ACC112 (cell line): ENCODE measurements at regions not wholly inside any gene's neighbourhood (a gene's known extent, or its start where the extent isn't known, plus 50 kb on each side); places are given as distances from the start of the nearest gene placed in this dataset.

Experiments
- H2AFZ ChIP-seq: fragments of 200-600 bp; sonication (generic); one replicate; pipeline ENCODE4 v1.6.0; 2017; ENCODE audit warnings: antibody characterized with exemption, low read length; ENCODE audit not compliant: unreplicated experiment
- H3K27ac ChIP-seq: fragments of 200-600 bp; sonication (generic); 2 replicates; pipeline ENCODE4 v1.5.1; 2014; ENCODE audit warnings: low read depth, mild to moderate bottlenecking, antibody characterized with exemption, low read length, moderate library complexity
- H3K27me3 ChIP-seq: fragments of 200-600 bp; sonication (generic); 2 replicates; pipeline ENCODE4 v1.6.1; 2014; ENCODE audit warnings: mild to moderate bottlenecking, antibody characterized with exemption, low read length, moderate library complexity, mixed read lengths; ENCODE audit not compliant: insufficient read depth
- H3K36me3 ChIP-seq: fragments of 200-600 bp; sonication (generic); 2 replicates; pipeline ENCODE4 v1.6.1; 2016; ENCODE audit warnings: mild to moderate bottlenecking, antibody characterized with exemption, low read length, moderate library complexity, mixed read lengths; ENCODE audit not compliant: insufficient read depth
- H3K4me1 ChIP-seq: fragments of 200-600 bp; sonication (generic); one replicate; pipeline ENCODE4 v1.6.1; 2016; ENCODE audit warnings: low read length, mixed read lengths; ENCODE audit not compliant: insufficient read depth, unreplicated experiment, control insufficient read depth
- H3K4me3 ChIP-seq: fragments of 200-600 bp; sonication (generic); 2 replicates; pipeline ENCODE4 v1.5.1; 2014; ENCODE audit warnings: mild to moderate bottlenecking, low read depth, low read length
- H3K79me2 ChIP-seq: fragments of 200-600 bp; sonication (generic); one replicate; pipeline ENCODE4 v1.6.0; 2016; ENCODE audit warnings: low read length; ENCODE audit not compliant: control insufficient read depth, unreplicated experiment, insufficient read depth

- H3K79me2 ChIP-seq = no peaks in the 10 kb centered on the region
- no peaks in the 10 kb centered on the region for H3K4me1 ChIP-seq
- H3K27ac ChIP-seq = no peak overlapping the region
- no peak overlapping the region for H2AFZ ChIP-seq
- no peaks in the 10 kb centered on the region for H3K36me3 ChIP-seq
- no peak overlapping the region for H3K4me3 ChIP-seq
- no peaks in the 10 kb centered on the region for H3K27me3 ChIP-seq
These were observed 256.8 kb downstream of the RBM26 start for GRCh38 chr13:79149210-79149609.

GRCh38 chr13:79141082-79141481, 265.0 kb downstream of the RBM26 start:
- no peaks in the 10 kb centered on the region for H3K36me3 ChIP-seq
- H3K79me2 ChIP-seq = no peaks in the 10 kb centered on the region
- H3K4me1 ChIP-seq = no peaks in the 10 kb centered on the region
- no peak overlapping the region for H3K27ac ChIP-seq
- no peak overlapping the region for H3K4me3 ChIP-seq
- H3K27me3 ChIP-seq = no peaks in the 10 kb centered on the region
- H2AFZ ChIP-seq = no peak overlapping the region

- Histone ChIP-seq H3K36me3 (no peaks in the 10 kb centered on the region), H3K4me1 (no peaks in the 10 kb centered on the region), H3K79me2 (no peaks in the 10 kb centered on the region), H3K4me3 (no peak overlapping the region), H3K27me3 (no peaks in the 10 kb centered on the region), H2AFZ (no peak overlapping the region), H3K27ac (no peak overlapping the region)
These were observed 277.9 kb downstream of the RBM26 start for GRCh38 chr13:79128158-79128557.

GRCh38 chr13:79126706-79127105, 279.3 kb downstream of the RBM26 start:
- H3K4me3 ChIP-seq = no peak overlapping the region
- H3K27me3 ChIP-seq = no peaks in the 10 kb centered on the region
- no peak overlapping the region for H3K27ac ChIP-seq
- no peak overlapping the region for H2AFZ ChIP-seq
- no peaks in the 10 kb centered on the region for H3K36me3 ChIP-seq
- no peaks in the 10 kb centered on the region for H3K4me1 ChIP-seq
- no peaks in the 10 kb centered on the region for H3K79me2 ChIP-seq

GRCh38 chr13:79124183-79124582, 281.9 kb downstream of the RBM26 start:
- H3K27ac ChIP-seq = no peak overlapping the region
- no peaks in the 10 kb centered on the region for H3K79me2 ChIP-seq
- no peaks in the 10 kb centered on the region for H3K36me3 ChIP-seq
- no peaks in the 10 kb centered on the region for H3K27me3 ChIP-seq
- no peak overlapping the region for H2AFZ ChIP-seq
- no peaks in the 10 kb centered on the region for H3K4me1 ChIP-seq
- H3K4me3 ChIP-seq = no peak overlapping the region

- H3K36me3 ChIP-seq = no peaks in the 10 kb centered on the region
- no peaks in the 10 kb centered on the region for H3K27me3 ChIP-seq
- H3K79me2 ChIP-seq = no peaks in the 10 kb centered on the region
- H3K4me3 ChIP-seq = no peak overlapping the region
- H3K4me1 ChIP-seq = no peaks in the 10 kb centered on the region
- no peak overlapping the region for H2AFZ ChIP-seq
- H3K27ac ChIP-seq = no peak overlapping the region
These were observed 284.8 kb downstream of the RBM26 start for GRCh38 chr13:79121286-79121685.

GRCh38 chr13:79119578-79120107, 286.4 kb downstream of the RBM26 start:
- Histone ChIP-seq H3K27ac (no peak overlapping the region), H3K4me3 (no peak overlapping the region), H3K27me3 (no peaks in the 10 kb centered on the region), H3K4me1 (no peaks in the 10 kb centered on the region), H3K36me3 (no peaks in the 10 kb centered on the region), H2AFZ (no peak overlapping the region), H3K79me2 (no peaks in the 10 kb centered on the region)

GRCh38 chr13:79112016-79112415, 294.0 kb downstream of the RBM26 start:
- Histone ChIP-seq H3K36me3 (no peaks in the 10 kb centered on the region), H3K27me3 (no peaks in the 10 kb centered on the region), H3K4me1 (no peaks in the 10 kb centered on the region), H3K27ac (no peak overlapping the region), H3K4me3 (no peak overlapping the region), H2AFZ (no peak overlapping the region), H3K79me2 (no peaks in the 10 kb centered on the region)

GRCh38 chr13:79108914-79109643, 297.0 kb downstream of the RBM26 start:
- H3K4me3 ChIP-seq = no peak overlapping the region
- no peaks in the 10 kb centered on the region for H3K79me2 ChIP-seq
- no peak overlapping the region for H3K27ac ChIP-seq
- no peaks in the 10 kb centered on the region for H3K4me1 ChIP-seq
- no peak overlapping the region for H2AFZ ChIP-seq
- no peaks in the 10 kb centered on the region for H3K27me3 ChIP-seq
- H3K36me3 ChIP-seq = no peaks in the 10 kb centered on the region

GRCh38 chr13:79098596-79098995, 307.5 kb downstream of the RBM26 start:
- no peak overlapping the region for H3K4me3 ChIP-seq
- no peak overlapping the region for H3K27ac ChIP-seq
- H3K79me2 ChIP-seq = no peaks in the 10 kb centered on the region
- H2AFZ ChIP-seq = no peak overlapping the region
- no peaks in the 10 kb centered on the region for H3K4me1 ChIP-seq
- no peaks in the 10 kb centered on the region for H3K27me3 ChIP-seq
- H3K36me3 ChIP-seq = no peaks in the 10 kb centered on the region

GRCh38 chr13:79097201-79097600, 308.9 kb downstream of the RBM26 start:
- H3K79me2 ChIP-seq = no peaks in the 10 kb centered on the region
- no peaks in the 10 kb centered on the region for H3K27me3 ChIP-seq
- no peak overlapping the region for H3K27ac ChIP-seq
- no peaks in the 10 kb centered on the region for H3K4me1 ChIP-seq
- H3K36me3 ChIP-seq = no peaks in the 10 kb centered on the region
- no peak overlapping the region for H3K4me3 ChIP-seq
- no peak overlapping the region for H2AFZ ChIP-seq
